Esophagus squamous epithelium (tissue), 5 donors: ENCODE measurements at regions not wholly inside any gene's neighbourhood (a gene's known extent, or its start where the extent isn't known, plus 50 kb on each side); places are given as distances from the start of the nearest gene placed in this dataset.
"Not testable (repeated sequence)": the region's sequence is repeated elsewhere in the genome, so short reads cannot be mapped to it uniquely, and the experiment has no call there.

ENCODE experiments used
- DNase-seq: peaks from one replicate; lab custom pipeline; 2025; lab: John Stamatoyannopoulos, UW
- H3K27ac ChIP-seq, 4 donors: fragments of 200-600 bp; sonication (generic); one replicate each; pipeline ENCODE4 v1.5.1; 2016 to 2019; ENCODE audit warnings: mild to moderate bottlenecking in 1 of 4
- H3K27me3 ChIP-seq, 4 donors: fragments of 200-600 bp; sonication (generic); 1 replicate in 3 of 4; 2 replicates in 1 of 4; pipeline versions ENCODE4 v1.5.1 to v1.6.0; 2017 to 2021; ENCODE audit warnings: antibody characterized with exemption in 1 of 4
- H3K36me3 ChIP-seq, 3 donors: fragments of 200-600 bp; sonication (generic); one replicate each; pipeline ENCODE4 v1.5.1; 2016 to 2019
- H3K4me1 ChIP-seq, 3 donors: fragments of 200-600 bp; sonication (generic); one replicate each; pipeline ENCODE4 v1.5.1; 2017 to 2019
- H3K4me3 ChIP-seq, 4 donors: fragments of 200-600 bp; sonication (generic); 1 replicate in 3 of 4; 2 replicates in 1 of 4; pipeline ENCODE4 v1.5.1; 2016 to 2019; ENCODE audit warnings: mild to moderate bottlenecking in 2 of 4, moderate library complexity in 1 of 4
- H3K9me3 ChIP-seq, 3 donors: fragments of 200-600 bp; sonication (generic); one replicate each; pipeline ENCODE4 v1.5.1; 2016 to 2019
- POLR2A ChIP-seq, 4 donors: fragments of 450-650 bp; IDR thresholded peaks; one replicate each; pipeline ENCODE4 v1.6.1; 2017; ENCODE audit warnings: antibody characterized with exemption in 4 of 4, mild to moderate bottlenecking in 4 of 4, moderate library complexity in 3 of 4
- WGBS, 2 donors: methylation state at CpG; one replicate each; pipeline ENCODE4 v1.1.5; 2018; 5-methylcytosine and 5-hydroxymethylcytosine counted together
- intact Hi-C: fragments of 100-400 bp; cut with DNase I; formaldehyde crosslinking; loops from one replicate; pipeline ENCODE4 v1.15.0; 2022
- TF ChIP-seq, protein P1 (sequence below), 6 experiments: fragments of 450-650 bp in 4 of 6; fragments of 200-600 bp in 2 of 6; sonication (generic) in 2 of 6; IDR thresholded peaks; one replicate each; pipeline ENCODE4 v1.5.1; 2016 to 2019; ENCODE audit warnings: antibody characterized with exemption in 6 of 6, mild to moderate bottlenecking in 4 of 6, moderate library complexity in 4 of 6
- donor health status: DM: yes; HTN: yes; CAD: no.

DNA sequence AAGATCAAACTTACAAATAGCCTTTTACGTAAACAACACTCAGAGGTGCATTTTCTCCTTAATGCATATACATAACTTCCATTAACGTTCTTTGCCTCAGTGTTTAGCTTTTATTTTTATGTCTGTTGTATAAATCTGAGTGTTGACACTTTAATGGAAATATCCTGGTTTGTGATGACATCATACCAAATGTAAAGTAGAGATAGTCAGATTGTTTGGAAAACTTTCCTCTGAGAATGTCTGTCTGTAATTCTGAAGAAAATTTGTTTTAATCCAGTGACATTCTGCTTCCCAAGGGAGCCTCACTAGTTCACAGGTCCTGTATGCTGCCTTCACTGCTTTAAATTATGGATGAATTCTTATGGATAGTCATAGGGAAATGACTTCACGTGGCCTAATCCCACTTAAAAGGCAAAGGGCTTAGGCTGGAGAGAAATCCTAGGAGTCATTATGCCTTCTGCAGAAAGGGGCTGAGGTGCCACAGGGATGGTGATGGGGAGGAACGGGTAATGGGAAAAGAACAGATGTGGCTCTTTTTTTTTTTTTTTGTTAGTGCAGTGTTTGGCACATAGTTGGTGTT, 93.2 kb downstream of the DNAJB9 start:
- TF ChIP-seq, protein P1, sequence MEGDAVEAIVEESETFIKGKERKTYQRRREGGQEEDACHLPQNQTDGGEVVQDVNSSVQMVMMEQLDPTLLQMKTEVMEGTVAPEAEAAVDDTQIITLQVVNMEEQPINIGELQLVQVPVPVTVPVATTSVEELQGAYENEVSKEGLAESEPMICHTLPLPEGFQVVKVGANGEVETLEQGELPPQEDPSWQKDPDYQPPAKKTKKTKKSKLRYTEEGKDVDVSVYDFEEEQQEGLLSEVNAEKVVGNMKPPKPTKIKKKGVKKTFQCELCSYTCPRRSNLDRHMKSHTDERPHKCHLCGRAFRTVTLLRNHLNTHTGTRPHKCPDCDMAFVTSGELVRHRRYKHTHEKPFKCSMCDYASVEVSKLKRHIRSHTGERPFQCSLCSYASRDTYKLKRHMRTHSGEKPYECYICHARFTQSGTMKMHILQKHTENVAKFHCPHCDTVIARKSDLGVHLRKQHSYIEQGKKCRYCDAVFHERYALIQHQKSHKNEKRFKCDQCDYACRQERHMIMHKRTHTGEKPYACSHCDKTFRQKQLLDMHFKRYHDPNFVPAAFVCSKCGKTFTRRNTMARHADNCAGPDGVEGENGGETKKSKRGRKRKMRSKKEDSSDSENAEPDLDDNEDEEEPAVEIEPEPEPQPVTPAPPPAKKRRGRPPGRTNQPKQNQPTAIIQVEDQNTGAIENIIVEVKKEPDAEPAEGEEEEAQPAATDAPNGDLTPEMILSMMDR (IDR thresholded peaks at IDR 0.05): no peak
- no peak for TF ChIP-seq POLR2A (IDR thresholded peaks at IDR 0.05)
- Histone ChIP-seq H3K27ac (no peak overlapping the region), H3K4me1 (no peaks in the 10 kb centered on the region), H3K36me3 (no peaks in the 10 kb centered on the region), H3K9me3 (no peaks in the 10 kb centered on the region), H3K27me3 (no peaks in the 10 kb centered on the region), H3K4me3 (no peak overlapping the region)
- no peak for DNase-seq
- intact Hi-C loops: no loop called here
- 45 to 58% methylated on average over 4 of the region's 4 CpGs for WGBS, 2 donors

DNA sequence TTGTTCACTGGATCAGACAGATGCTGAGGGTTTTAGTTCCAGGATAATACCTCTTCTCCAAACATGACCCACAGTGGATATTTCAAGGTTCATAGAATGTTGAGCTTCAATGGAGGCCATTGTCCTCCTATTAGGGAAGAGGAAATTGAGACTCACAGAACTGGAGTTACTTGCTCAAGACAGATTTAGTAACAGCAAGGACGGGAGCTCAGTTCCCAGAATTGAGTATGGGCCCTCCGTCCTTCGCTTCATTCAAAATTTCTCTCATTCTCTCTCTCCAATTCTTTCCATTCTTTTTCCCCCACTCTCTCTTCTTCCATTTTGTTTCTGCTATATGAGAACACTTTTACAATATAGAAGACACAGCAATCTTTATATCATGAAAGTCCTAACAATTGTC, 94.0 kb downstream of the DNAJB9 start:
- intact Hi-C loops: no loop called here
- Histone ChIP-seq H3K4me1 (no peaks in the 10 kb centered on the region), H3K4me3 (no peak overlapping the region), H3K9me3 (no peaks in the 10 kb centered on the region), H3K27ac (no peak overlapping the region), H3K27me3 (no peaks in the 10 kb centered on the region), H3K36me3 (no peaks in the 10 kb centered on the region)
- TF ChIP-seq POLR2A (IDR thresholded peaks at IDR 0.05): no peak
- TF ChIP-seq, protein P1 (IDR thresholded peaks at IDR 0.05): no peak
- 78 to 83% methylated on average over 3 of the region's 3 CpGs for WGBS, 2 donors
- no peak for DNase-seq

DNA sequence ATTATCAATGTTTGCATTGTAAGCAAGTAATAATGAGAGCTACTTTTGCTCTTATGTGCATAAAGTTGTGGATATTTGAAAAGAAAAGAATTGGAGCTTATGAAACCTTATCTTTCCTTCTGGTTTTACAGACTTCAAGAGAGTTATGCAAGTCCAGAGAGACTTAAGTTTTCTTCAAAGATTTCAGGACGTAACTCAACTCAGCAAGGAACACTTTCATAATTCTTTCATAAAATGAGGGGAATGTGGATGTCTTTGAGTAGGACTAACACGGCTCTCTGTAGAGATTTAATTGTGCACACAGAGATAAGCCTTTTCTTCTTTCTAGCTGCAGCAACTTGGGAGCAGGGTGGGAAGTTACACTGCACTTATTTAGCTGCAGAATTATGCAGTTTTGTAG, 97.5 kb downstream of the DNAJB9 start:
- no peaks in the 10 kb centered on the region for H3K4me1 ChIP-seq
- no peak for DNase-seq
- intact Hi-C loops: no loop called here
- H3K4me3 ChIP-seq: no peak overlapping the region
- no peaks in the 10 kb centered on the region for H3K9me3 ChIP-seq
- H3K36me3 ChIP-seq: no peaks in the 10 kb centered on the region
- no peaks in the 10 kb centered on the region for H3K27me3 ChIP-seq
- 44 to 47% methylated on average over 2 of the region's 2 CpGs for whole genome bisulfite sequencing, 2 donors
- TF ChIP-seq, protein P1 (IDR thresholded peaks at IDR 0.05): no peak
- TF ChIP-seq POLR2A (IDR thresholded peaks at IDR 0.05): no peak
- H3K27ac ChIP-seq: no peak overlapping the region

DNA sequence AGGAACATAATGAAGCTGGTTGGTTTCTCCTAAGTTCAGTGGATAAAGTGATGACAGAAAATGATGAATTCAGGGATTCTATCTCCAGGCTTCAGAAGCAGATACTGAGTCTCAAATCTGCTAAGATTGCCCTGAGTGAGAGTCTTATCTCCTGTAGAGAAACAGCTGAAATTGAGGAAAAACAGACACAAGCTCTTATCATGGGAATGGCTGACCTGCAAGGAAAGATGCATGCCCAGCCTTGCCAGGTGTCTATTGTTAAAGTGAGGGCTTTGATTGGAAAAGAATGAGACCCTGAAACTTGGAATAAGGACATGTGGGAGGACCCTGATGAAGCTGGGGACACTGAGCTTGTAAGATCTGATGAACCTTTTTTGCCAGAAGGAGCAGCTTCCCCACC, 100.3 kb downstream of the DNAJB9 start:
- DNase-seq: no peak
- Histone ChIP-seq H3K4me3 (no peak overlapping the region), H3K27me3 (no peaks in the 10 kb centered on the region), H3K27ac (no peak overlapping the region), H3K4me1 (no peaks in the 10 kb centered on the region), H3K9me3 (no peaks in the 10 kb centered on the region), H3K36me3 (no peaks in the 10 kb centered on the region)
- intact Hi-C loops: no loop called here
- TF ChIP-seq, protein P1 (IDR thresholded peaks at IDR 0.05): no peak
- no peak for TF ChIP-seq POLR2A (IDR thresholded peaks at IDR 0.05)

DNA sequence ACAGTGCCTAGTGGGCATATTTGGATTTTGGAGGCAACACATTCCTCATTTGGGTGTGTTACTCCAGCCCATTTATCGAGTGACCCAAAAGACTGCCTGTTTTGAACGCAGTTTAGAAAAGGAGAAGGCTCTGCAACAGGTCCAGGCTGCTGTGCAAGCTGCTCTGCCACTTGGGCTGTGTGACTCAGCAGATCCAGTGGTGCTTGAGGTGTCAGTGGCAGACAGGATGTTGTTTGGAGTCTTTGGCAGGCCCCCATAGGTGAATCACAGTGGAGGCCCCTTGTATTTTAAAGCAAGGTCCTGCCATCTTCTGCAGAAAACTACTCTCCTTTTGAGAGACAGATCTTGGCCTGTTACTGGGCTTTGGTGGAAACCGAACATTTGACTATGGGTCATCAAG, 104.0 kb downstream of the DNAJB9 start:
- H3K36me3 ChIP-seq, DNase-seq, H3K4me3 ChIP-seq, H3K9me3 ChIP-seq, intact Hi-C loops, H3K27ac ChIP-seq, H3K27me3 ChIP-seq, H3K4me1 ChIP-seq: not testable (repeated sequence)
- WGBS, 2 donors: 79 to 81% methylated on average over 3 of the region's 3 CpGs

DNA sequence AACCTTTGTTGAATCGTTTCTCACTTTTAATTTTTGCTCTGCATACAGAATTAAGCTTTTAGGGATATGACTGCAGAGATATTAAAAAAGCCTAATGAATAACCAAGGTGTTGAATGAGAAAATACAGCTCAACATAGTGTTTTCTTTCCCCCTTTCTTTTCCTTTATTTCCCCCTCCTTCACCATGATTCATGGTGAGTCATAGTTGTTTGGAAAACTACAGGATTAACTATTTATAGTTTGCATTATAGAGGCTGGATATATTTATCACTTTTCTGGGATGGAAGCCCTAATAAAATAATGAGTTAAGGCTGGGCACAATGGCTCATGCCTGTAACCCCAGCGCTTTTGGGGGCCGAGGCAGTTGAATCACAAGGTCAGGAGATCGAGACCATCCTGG, 115.0 kb downstream of the DNAJB9 start:
- H3K27ac ChIP-seq: no peak overlapping the region
- TF ChIP-seq POLR2A (IDR thresholded peaks at IDR 0.05): no peak
- TF ChIP-seq, protein P1 (IDR thresholded peaks at IDR 0.05): no peak
- 48 to 59% methylated on average over 4 of the region's 4 CpGs for whole genome bisulfite sequencing, 2 donors
- intact Hi-C loops: no loop called here
- DNase-seq: no peak
- H3K36me3 ChIP-seq: no peaks in the 10 kb centered on the region
- H3K4me3 ChIP-seq: no peak overlapping the region
- H3K9me3 ChIP-seq: no peaks in the 10 kb centered on the region
- no peaks in the 10 kb centered on the region for H3K27me3 ChIP-seq
- no peaks in the 10 kb centered on the region for H3K4me1 ChIP-seq
